ENCODE measurements at regions not wholly inside any gene's neighbourhood (a gene's known extent, or its start where the extent isn't known, plus 50 kb on each side); places are given as distances from the start of the nearest gene placed in this dataset.

DNA sequence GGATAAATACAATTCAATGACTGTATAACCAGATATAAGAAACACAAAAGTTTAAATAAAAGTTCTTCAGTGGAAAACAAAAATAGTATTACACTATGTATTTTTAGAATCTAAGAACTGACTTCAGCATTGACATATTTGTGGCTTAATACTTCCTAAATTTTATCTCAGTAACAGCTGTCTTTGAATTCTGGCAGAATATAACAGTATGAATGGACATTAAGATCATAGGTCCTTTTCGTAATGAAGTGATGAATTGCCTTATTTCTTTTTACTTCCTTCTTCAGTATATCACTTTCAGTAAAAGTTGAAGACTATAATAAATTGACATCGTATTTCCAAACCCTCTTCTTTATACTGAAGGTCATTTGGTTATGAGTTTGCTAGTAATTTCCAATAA is 1030.0 kb downstream of the MRPL39 start:
- no peaks in the 10 kb centered on the region for H3K27me3 ChIP-seq (ENCODE audit: low read depth)
- DNase-seq (no peak), ATAC-seq (no peak)
- no peaks in the 10 kb centered on the region for H3K36me3 ChIP-seq
- H3K4me1 ChIP-seq: no peaks in the 10 kb centered on the region
- TF ChIP-seq CTCF (IDR thresholded peaks at IDR 0.05): no peak
- no peak overlapping the region for H3K4me3 ChIP-seq
- H3K9me3 ChIP-seq: no peaks in the 10 kb centered on the region
- intact Hi-C loops (cut with DNase I): no loop called here
- H3K27ac ChIP-seq: no peak overlapping the region

DNA sequence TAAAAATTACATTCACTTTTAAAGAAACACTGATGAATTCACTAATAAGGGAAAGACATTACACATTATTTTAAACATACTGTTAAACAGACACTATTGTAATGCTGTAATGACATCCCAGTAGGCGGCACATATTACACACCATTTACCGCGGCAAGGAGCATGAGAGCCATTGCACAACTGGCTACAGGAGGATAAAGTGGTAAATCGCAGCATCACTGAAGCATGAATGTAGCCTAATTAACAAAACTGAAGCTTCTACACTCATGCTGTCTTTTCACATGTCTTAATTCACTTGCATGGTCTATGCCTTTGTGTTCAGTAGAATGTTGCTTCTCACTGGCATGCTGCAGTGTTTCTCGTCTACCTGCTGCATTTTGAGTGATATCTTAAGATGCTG is 1046.0 kb downstream of the MRPL39 start:
- H3K4me3 ChIP-seq: no peak overlapping the region
- no peak for DNase-seq
- no peaks in the 10 kb centered on the region for H3K9me3 ChIP-seq
- no peaks in the 10 kb centered on the region for H3K27me3 ChIP-seq (ENCODE audit: low read depth)
- no peaks in the 10 kb centered on the region for H3K36me3 ChIP-seq
- intact Hi-C loops (cut with DNase I): no loop called here
- no peak for TF ChIP-seq CTCF (IDR thresholded peaks at IDR 0.05)
- no peak overlapping the region for H3K27ac ChIP-seq
- no peaks in the 10 kb centered on the region for H3K4me1 ChIP-seq
- no peak for ATAC-seq

DNA sequence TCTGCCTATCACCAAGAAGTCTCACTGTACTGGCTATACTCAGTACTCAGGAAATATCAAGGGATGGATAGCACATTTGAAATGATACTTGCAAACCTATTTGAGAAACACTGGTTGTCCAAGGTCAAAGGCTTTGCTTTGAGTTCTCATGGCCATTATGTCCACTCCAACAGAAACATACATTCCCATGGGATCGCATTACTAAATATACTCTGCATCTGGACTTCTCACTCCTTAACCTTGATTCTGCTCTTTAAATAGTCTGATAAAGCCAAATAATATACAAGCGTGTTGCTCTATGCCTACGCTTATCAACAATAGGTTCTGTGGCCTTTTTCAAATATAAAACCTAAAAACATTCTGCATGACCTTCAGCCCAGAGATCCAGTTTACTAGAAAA is 1054.8 kb downstream of the MRPL39 start:
- no peaks in the 10 kb centered on the region for H3K27me3 ChIP-seq (ENCODE audit: low read depth)
- no peaks in the 10 kb centered on the region for H3K4me1 ChIP-seq
- H3K4me3 ChIP-seq: no peak overlapping the region
- no peak overlapping the region for H3K27ac ChIP-seq
- no peak for ATAC-seq
- TF ChIP-seq CTCF (IDR thresholded peaks at IDR 0.05): no peak
- intact Hi-C loops (cut with DNase I): no loop called here
- H3K36me3 ChIP-seq: no peaks in the 10 kb centered on the region
- DNase-seq: no peak
- H3K9me3 ChIP-seq: no peaks in the 10 kb centered on the region

GRCh38 chr21:24545807-24546361 is 1061.4 kb downstream of the MRPL39 start:
- TF ChIP-seq CTCF (IDR thresholded peaks at IDR 0.05): no peak
- no peaks in the 10 kb centered on the region for H3K36me3 ChIP-seq
- no peaks in the 10 kb centered on the region for H3K27me3 ChIP-seq (ENCODE audit: low read depth)
- no peak overlapping the region for H3K4me3 ChIP-seq
- DNase-seq (no peak), ATAC-seq (no peak)
- H3K9me3 ChIP-seq: no peaks in the 10 kb centered on the region
- intact Hi-C loops (cut with DNase I): no loop called here
- H3K27ac ChIP-seq: no peak overlapping the region
- no peaks in the 10 kb centered on the region for H3K4me1 ChIP-seq

DNA sequence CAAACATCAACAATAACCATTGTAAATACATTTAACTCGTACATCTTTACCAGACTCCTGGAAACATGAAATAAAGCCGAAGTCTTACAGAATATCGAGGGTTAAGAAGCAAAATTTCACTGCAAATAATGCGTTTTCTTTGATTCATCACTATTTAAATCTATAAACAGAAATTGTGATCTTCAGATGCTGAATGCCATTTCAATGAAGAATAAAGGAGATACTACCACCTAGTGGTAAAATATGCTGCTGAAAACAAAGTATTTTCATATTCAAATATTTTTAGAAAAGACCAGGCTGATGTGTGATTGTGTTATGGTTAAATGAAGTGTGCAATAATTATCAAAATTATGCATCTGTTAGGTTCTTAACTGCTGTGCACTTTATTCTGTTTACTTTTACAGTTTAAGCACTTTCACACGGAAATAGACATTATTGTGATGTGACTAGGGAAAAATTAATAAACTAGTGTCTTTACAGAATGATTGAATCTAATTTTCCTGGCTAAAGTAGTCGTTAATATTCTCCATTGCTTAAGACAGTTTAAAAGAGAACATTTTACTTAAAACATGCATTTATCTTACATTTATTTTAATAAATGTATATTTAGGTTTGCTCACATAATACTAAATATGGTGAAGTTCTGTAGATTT is 1093.1 kb downstream of the MRPL39 start:
- Histone ChIP-seq H3K4me3 (no peak overlapping the region), H3K27me3 (ENCODE audit: low read depth) (no peaks in the 10 kb centered on the region), H3K4me1 (no peaks in the 10 kb centered on the region), H3K27ac (no peak overlapping the region), H3K36me3 (no peaks in the 10 kb centered on the region), H3K9me3 (no peaks in the 10 kb centered on the region)
- peak; percentile 50 for TF ChIP-seq CTCF (IDR thresholded peaks at IDR 0.05)
- DNase-seq: no peak
- no peak for ATAC-seq
- intact Hi-C loops (cut with DNase I): no loop called here
